GM23338 (cell line): ENCODE measurements at regions not wholly inside any gene's neighbourhood (a gene's known extent, or its start where the extent isn't known, plus 50 kb on each side); places are given as distances from the start of the nearest gene placed in this dataset.

Source experiments
- EZH2 ChIP-seq: fragments of 200-600 bp; sonication (generic); IDR thresholded peaks from one replicate; pipeline ENCODE4 v1.8.0; 2017; ENCODE audit warnings: antibody characterized with exemption, mild to moderate bottlenecking, low read depth; ENCODE audit not compliant: unreplicated experiment
- EZH2phosphoT487 ChIP-seq: fragments of 200-600 bp; sonication (generic); IDR thresholded peaks from one replicate; pipeline ENCODE4 v1.8.1; 2018; ENCODE audit warnings: antibody characterized with exemption; ENCODE audit not compliant: unreplicated experiment
- POLR2AphosphoS5 ChIP-seq: IDR thresholded peaks from 2 replicates; pipeline ENCODE4 v1.6.1; 2016; ENCODE audit warnings: antibody characterized with exemption, low read depth
- TF ChIP-seq, protein P1 (sequence below), 2 experiments: fragments of 200-600 bp in 1 of 2; sonication (generic) in 1 of 2; conservative IDR thresholded peaks; 2 replicates each; pipeline versions ENCODE4 v1.5.1 to v1.6.1; 2016 to 2017; ENCODE audit warnings: antibody characterized with exemption in 2 of 2, low read depth in 2 of 2, mild to moderate bottlenecking in 2 of 2, moderate library complexity in 1 of 2
- TF ChIP-seq, protein P2 (sequence below): IDR thresholded peaks from one replicate; pipeline ENCODE4 v1.6.1; 2018; ENCODE audit warnings: antibody characterized with exemption; ENCODE audit not compliant: unreplicated experiment

DNA sequence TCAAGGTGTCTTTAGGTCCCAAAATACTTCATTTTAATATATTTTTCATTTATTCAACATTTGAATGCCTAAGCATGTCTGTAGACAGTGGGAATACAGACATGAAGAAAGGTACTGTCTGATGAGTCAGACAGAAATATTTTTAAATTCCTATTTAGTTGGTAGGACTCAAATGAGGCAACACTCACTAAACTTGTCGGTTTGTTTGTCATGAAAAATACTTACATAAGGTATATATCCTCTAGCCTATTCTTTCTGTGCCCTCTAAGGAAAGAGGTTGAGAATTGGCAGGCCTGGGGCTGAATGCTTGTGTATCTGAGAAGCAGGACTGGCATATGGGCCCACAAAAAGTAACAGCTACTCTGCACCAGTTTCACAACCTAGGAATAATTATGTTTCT lies 423.6 kb upstream of the MDFIC2 start:
- TF ChIP-seq EZH2 (no peak), POLR2AphosphoS5 (no peak), EZH2phosphoT487 (no peak)
- TF ChIP-seq, protein P1, sequence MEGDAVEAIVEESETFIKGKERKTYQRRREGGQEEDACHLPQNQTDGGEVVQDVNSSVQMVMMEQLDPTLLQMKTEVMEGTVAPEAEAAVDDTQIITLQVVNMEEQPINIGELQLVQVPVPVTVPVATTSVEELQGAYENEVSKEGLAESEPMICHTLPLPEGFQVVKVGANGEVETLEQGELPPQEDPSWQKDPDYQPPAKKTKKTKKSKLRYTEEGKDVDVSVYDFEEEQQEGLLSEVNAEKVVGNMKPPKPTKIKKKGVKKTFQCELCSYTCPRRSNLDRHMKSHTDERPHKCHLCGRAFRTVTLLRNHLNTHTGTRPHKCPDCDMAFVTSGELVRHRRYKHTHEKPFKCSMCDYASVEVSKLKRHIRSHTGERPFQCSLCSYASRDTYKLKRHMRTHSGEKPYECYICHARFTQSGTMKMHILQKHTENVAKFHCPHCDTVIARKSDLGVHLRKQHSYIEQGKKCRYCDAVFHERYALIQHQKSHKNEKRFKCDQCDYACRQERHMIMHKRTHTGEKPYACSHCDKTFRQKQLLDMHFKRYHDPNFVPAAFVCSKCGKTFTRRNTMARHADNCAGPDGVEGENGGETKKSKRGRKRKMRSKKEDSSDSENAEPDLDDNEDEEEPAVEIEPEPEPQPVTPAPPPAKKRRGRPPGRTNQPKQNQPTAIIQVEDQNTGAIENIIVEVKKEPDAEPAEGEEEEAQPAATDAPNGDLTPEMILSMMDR (conservative IDR thresholded peaks at IDR 0.05; ENCODE audit: low read depth in 2 of 2): no peak
- TF ChIP-seq, protein P2, sequence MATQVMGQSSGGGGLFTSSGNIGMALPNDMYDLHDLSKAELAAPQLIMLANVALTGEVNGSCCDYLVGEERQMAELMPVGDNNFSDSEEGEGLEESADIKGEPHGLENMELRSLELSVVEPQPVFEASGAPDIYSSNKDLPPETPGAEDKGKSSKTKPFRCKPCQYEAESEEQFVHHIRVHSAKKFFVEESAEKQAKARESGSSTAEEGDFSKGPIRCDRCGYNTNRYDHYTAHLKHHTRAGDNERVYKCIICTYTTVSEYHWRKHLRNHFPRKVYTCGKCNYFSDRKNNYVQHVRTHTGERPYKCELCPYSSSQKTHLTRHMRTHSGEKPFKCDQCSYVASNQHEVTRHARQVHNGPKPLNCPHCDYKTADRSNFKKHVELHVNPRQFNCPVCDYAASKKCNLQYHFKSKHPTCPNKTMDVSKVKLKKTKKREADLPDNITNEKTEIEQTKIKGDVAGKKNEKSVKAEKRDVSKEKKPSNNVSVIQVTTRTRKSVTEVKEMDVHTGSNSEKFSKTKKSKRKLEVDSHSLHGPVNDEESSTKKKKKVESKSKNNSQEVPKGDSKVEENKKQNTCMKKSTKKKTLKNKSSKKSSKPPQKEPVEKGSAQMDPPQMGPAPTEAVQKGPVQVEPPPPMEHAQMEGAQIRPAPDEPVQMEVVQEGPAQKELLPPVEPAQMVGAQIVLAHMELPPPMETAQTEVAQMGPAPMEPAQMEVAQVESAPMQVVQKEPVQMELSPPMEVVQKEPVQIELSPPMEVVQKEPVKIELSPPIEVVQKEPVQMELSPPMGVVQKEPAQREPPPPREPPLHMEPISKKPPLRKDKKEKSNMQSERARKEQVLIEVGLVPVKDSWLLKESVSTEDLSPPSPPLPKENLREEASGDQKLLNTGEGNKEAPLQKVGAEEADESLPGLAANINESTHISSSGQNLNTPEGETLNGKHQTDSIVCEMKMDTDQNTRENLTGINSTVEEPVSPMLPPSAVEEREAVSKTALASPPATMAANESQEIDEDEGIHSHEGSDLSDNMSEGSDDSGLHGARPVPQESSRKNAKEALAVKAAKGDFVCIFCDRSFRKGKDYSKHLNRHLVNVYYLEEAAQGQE: no peak
